ENCODE measurements at regions not wholly inside any gene's neighbourhood (a gene's known extent, or its start where the extent isn't known, plus 50 kb on each side); places are given as distances from the start of the nearest gene placed in this dataset.

DNA sequence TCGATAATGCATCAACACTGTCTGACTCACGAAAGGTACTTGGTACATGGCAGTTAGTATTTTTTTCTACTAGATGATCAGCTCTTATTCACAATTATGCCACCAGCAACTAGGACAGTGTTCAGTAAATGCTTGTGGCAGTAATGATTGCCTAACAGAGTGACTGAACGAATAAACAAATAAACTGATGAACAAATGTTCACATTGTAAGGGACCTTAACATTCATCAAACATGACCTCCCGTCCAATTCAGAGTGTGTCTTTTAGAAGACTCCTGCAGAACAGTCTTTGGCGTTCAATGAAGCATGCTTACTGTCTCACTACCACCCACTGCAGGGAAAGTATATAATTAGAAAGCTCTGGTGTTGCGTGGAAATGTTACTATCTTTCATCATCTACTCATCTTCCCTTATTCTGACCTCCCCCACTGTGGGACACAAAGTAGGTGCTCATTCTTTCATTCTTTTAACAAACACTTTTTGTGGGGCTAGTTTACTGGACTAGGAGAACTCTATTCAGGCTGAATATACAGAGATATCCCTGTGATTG, 319.3 kb downstream of the RAB28 start:
- DNase-seq = no peak
- Histone ChIP-seq H3K4me3 (ENCODE audit: low read length) (no peak overlapping the region), H3K36me3 (ENCODE audit: insufficient read depth, low read length) (no peaks in the 10 kb centered on the region), H3K4me1 (ENCODE audit: insufficient read depth, low read length) (no peaks in the 10 kb centered on the region), H3K9me3 (ENCODE audit: low read length) (no peaks in the 10 kb centered on the region), H3K27ac (ENCODE audit: low read depth, low read length) (no peak overlapping the region), H3K27me3 (ENCODE audit: insufficient read depth, low read length, poor library complexity, severe bottlenecking) (no peaks in the 10 kb centered on the region)
- Mint-ChIP-seq H3K4me3 (no peak overlapping the region), H3K4me1 (no peaks in the 10 kb centered on the region), H3K27ac (no peak overlapping the region), H3K9me3 (peaks cover 0 to 4% (median 0%) of the 10 kb centered on the region in 5 donors), H3K27me3 (peaks cover 0 to 2% of the 10 kb centered on the region in 2 donors), H3K36me3 (peaks cover 0 to 6% (median 1%) of the 10 kb centered on the region in 3 donors)
- POLR2A ChIA-PET = no interaction called here
- CTCF ChIA-PET = no interaction called here

DNA sequence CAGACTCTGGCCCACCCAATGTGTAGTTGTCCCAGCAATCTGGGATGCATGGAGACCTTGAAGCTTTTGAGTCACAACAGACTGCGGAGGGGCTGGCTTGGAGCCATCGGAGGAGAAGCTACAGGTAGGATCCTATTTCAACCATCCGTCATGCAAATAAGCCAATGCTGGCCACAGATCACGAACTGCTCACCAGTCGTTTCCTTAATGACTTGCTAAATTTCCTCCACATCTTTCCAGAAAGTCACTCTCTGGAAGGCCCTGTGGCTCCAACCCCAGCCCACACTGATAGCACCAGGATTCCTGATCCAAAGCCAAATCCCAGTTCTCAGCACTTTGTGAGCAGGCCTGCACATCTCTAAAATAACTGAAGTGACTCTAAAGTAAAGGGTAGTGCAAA, 321.3 kb downstream of the RAB28 start:
- Histone ChIP-seq H3K27ac (ENCODE audit: low read depth, low read length) (no peak overlapping the region), H3K4me1 (ENCODE audit: insufficient read depth, low read length) (no peaks in the 10 kb centered on the region), H3K36me3 (ENCODE audit: insufficient read depth, low read length) (no peaks in the 10 kb centered on the region), H3K27me3 (ENCODE audit: insufficient read depth, low read length, poor library complexity, severe bottlenecking) (no peaks in the 10 kb centered on the region), H3K4me3 (ENCODE audit: low read length) (no peak overlapping the region), H3K9me3 (ENCODE audit: low read length) (no peaks in the 10 kb centered on the region)
- peaks cover 0 to 9% (median 0%) of the 10 kb centered on the region in 5 donors for H3K9me3 Mint-ChIP-seq
- ChIA-PET CTCF (no interaction called here), POLR2A (no interaction called here)
- DNase-seq = no peak
- H3K4me1 Mint-ChIP-seq = no peaks in the 10 kb centered on the region
- peaks cover 0 to 2% of the 10 kb centered on the region in 2 donors for H3K27me3 Mint-ChIP-seq
- H3K27ac Mint-ChIP-seq = no peak overlapping the region
- H3K4me3 Mint-ChIP-seq = no peak overlapping the region
- H3K36me3 Mint-ChIP-seq = peaks cover 0 to 13% (median 1%) of the 10 kb centered on the region in 3 donors

DNA sequence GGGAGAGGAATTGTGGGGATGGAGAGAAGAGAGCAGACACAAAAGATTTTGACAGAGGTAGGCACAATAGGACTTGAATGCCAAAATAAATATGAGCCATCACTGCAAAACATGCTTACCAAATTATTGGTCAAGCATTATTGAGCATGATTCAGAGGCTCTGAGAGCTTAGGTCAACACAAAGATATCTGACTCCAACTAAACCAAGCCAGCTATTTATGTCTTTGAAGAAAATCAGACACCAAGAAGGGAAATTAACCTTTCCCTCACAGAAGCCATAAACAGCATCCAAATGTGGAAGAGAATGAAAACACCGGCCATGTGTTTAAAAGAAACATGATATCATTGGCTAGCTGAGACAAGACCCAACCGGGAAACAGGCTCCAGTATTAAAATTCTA, 323.2 kb downstream of the RAB28 start:
- Histone ChIP-seq H3K4me3 (ENCODE audit: low read length) (no peak overlapping the region), H3K36me3 (ENCODE audit: insufficient read depth, low read length) (no peaks in the 10 kb centered on the region), H3K9me3 (ENCODE audit: low read length) (no peaks in the 10 kb centered on the region), H3K4me1 (ENCODE audit: insufficient read depth, low read length) (no peaks in the 10 kb centered on the region), H3K27ac (ENCODE audit: low read depth, low read length) (no peak overlapping the region), H3K27me3 (ENCODE audit: insufficient read depth, low read length, poor library complexity, severe bottlenecking) (no peaks in the 10 kb centered on the region)
- Mint-ChIP-seq H3K4me1 (no peaks in the 10 kb centered on the region), H3K4me3 (no peak overlapping the region), H3K9me3 (peaks cover 0 to 11% (median 0%) of the 10 kb centered on the region in 5 donors), H3K27ac (no peak overlapping the region), H3K36me3 (peaks cover 0 to 7% (median 1%) of the 10 kb centered on the region in 3 donors), H3K27me3 (peaks cover 0 to 2% of the 10 kb centered on the region in 2 donors)
- ChIA-PET CTCF (no interaction called here), POLR2A (no interaction called here)
- no peak for DNase-seq

DNA sequence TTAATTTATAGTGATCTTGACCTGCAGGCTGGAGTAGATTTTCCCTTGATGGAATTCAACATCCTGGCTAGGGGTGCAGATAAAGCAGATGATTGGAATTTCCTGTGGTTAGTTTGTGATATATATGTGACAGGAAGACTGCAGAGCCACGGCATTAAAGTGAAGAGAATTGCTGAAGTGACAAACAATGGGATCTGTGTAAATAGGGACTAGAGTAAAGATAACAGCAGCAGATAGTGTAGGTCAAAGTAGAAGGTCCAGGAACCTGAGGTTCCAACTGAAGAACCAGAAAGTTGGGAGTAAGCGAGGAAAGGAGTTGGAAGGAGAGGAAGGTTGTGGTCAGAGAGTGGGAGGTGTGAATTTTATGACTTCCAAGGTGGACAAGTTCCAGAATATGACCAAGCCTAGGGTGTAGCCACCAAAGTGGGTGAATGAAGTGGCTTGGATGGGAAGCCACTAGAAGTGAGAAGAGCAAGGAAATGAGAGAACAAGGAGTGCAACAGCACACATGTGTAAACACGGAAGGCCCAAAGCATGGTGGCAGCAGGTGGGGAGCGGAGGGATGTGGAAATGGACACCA, 325.0 kb downstream of the RAB28 start:
- Histone ChIP-seq H3K4me3 (ENCODE audit: low read length) (no peak overlapping the region), H3K4me1 (ENCODE audit: insufficient read depth, low read length) (no peaks in the 10 kb centered on the region), H3K27ac (ENCODE audit: low read depth, low read length) (no peak overlapping the region), H3K9me3 (ENCODE audit: low read length) (no peaks in the 10 kb centered on the region), H3K27me3 (ENCODE audit: insufficient read depth, low read length, poor library complexity, severe bottlenecking) (no peaks in the 10 kb centered on the region), H3K36me3 (ENCODE audit: insufficient read depth, low read length) (no peaks in the 10 kb centered on the region)
- ChIA-PET CTCF (no interaction called here), POLR2A (no interaction called here)
- Mint-ChIP-seq H3K4me3 (no peak overlapping the region), H3K9me3 (peaks cover 0 to 11% (median 4%) of the 10 kb centered on the region in 5 donors), H3K27me3 (peaks cover 0 to 2% of the 10 kb centered on the region in 2 donors), H3K27ac (no peak overlapping the region), H3K4me1 (no peaks in the 10 kb centered on the region), H3K36me3 (peaks cover 0 to 7% (median 1%) of the 10 kb centered on the region in 3 donors)
- no peak for DNase-seq

DNA sequence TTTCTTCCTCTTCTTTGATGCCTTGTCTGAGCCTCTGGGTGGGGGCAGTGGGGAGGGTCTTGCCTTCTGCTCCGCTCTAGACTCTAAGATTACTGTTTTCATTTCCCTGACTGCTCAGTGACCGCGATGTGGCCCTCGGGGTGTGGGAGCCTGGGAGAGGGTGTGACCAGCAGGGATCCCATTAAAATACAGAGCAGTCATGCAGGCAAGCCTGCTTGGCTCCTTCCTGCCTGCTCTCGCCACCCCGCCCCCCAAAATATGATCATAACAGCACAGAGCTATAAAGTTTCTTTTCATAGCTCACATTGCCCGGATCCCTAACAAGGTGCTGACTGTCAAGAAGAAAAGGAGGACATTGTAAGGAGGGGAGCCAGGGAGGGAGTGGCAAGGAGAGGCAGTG, 332.9 kb downstream of the RAB28 start:
- DNase-seq = no peak
- no peak overlapping the region for H3K4me3 Mint-ChIP-seq
- no peaks in the 10 kb centered on the region for H3K27me3 ChIP-seq (ENCODE audit: insufficient read depth, low read length, poor library complexity, severe bottlenecking)
- no peaks in the 10 kb centered on the region for H3K9me3 ChIP-seq (ENCODE audit: low read length)
- ChIA-PET CTCF (no interaction called here), POLR2A (no interaction called here)
- no peak overlapping the region for H3K27ac ChIP-seq (ENCODE audit: low read depth, low read length)
- peaks cover 0 to 3% of the 10 kb centered on the region in 2 donors for H3K27me3 Mint-ChIP-seq
- no peaks in the 10 kb centered on the region for H3K36me3 ChIP-seq (ENCODE audit: insufficient read depth, low read length)
- no peaks in the 10 kb centered on the region for H3K4me1 ChIP-seq (ENCODE audit: insufficient read depth, low read length)
- peaks cover 0 to 10% (median 4%) of the 10 kb centered on the region in 5 donors for H3K9me3 Mint-ChIP-seq
- H3K4me3 ChIP-seq (ENCODE audit: low read length) = no peak overlapping the region
- H3K4me1 Mint-ChIP-seq = no peaks in the 10 kb centered on the region
- H3K36me3 Mint-ChIP-seq = peaks cover 0 to 2% (median 0%) of the 10 kb centered on the region in 3 donors
- H3K27ac Mint-ChIP-seq = no peak overlapping the region

DNA sequence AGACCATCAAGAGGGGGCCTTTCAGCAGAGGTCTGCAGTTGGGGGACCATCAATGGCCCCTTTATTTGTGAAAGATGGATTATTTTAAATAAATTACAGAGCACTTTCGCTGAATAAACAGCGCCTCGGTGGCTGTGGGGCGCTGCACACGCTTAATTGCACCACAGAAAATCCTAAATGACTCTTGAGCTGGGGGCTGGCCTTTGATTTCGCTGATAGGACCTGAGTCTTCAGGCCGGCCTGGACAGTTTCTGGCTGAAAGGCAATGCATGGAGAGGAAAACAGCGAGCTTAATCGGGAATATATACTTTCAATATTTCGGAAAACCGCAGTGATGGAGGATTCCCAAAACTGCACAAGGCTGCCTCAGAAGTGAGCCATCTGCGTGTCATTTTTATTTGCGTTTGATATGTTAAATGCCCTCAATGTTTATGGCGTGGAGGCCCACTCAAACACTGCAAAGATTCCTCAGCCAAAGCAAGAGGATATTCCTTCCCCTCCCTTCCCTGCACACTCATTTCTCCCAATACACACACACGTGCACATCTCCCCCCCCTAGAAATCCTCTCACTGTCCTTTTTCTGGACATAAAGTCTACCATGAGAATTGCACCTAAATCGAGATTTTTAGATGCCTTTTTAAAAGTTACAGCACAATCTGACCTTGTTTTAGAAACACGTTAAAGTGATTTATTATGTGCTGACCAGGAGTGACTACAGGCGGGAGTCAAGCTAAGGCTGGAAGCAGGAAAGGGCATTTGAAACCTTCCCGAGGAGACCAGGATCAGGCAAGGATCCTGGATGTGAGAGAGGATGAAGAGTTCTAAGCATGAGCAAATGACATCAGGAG, 340.7 kb downstream of the RAB28 start:
- Mint-ChIP-seq H3K27me3 (no peaks in the 10 kb centered on the region), H3K4me1 (no peaks in the 10 kb centered on the region), H3K9me3 (peaks cover 0 to 7% (median 0%) of the 10 kb centered on the region in 5 donors), H3K4me3 (no peak overlapping the region), H3K36me3 (peaks cover 0 to 14% (median 0%) of the 10 kb centered on the region in 3 donors), H3K27ac (no peak overlapping the region)
- ChIA-PET POLR2A (no interaction called here), CTCF (no interaction called here)
- Histone ChIP-seq H3K27ac (ENCODE audit: low read depth, low read length) (no peak overlapping the region), H3K4me1 (ENCODE audit: insufficient read depth, low read length) (no peaks in the 10 kb centered on the region), H3K27me3 (ENCODE audit: insufficient read depth, low read length, poor library complexity, severe bottlenecking) (no peaks in the 10 kb centered on the region), H3K4me3 (ENCODE audit: low read length) (no peak overlapping the region), H3K9me3 (ENCODE audit: low read length) (no peaks in the 10 kb centered on the region), H3K36me3 (ENCODE audit: insufficient read depth, low read length) (no peaks in the 10 kb centered on the region)
- no peak for DNase-seq

DNA sequence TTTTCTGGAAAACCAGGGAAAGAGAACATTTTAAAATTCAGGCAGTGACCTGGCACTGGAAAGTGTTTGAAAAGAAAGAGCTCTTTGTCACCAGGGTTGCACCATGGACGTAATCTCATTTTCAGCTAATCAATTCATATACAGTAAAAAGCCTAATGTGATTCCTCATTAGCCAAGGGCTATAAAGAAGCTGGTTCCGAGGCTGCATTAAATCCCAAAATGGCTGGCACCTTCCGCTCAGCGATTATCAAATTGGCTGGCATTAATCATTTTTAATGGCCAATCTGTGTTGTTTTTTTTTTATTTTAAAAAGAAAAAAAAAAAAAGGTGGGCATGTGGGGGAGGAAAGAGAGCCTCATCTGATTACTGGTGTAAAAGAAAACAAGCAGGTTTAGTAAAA, 341.4 kb downstream of the RAB28 start:
- H3K36me3 Mint-ChIP-seq = peaks cover 0 to 14% (median 0%) of the 10 kb centered on the region in 3 donors
- no peaks in the 10 kb centered on the region for H3K27me3 Mint-ChIP-seq
- no peak overlapping the region for H3K27ac Mint-ChIP-seq
- peaks cover 0 to 7% (median 0%) of the 10 kb centered on the region in 5 donors for H3K9me3 Mint-ChIP-seq
- ChIA-PET POLR2A (no interaction called here), CTCF (no interaction called here)
- no peak overlapping the region for H3K4me3 Mint-ChIP-seq
- H3K4me1 Mint-ChIP-seq = no peaks in the 10 kb centered on the region
- H3K27me3 ChIP-seq (ENCODE audit: insufficient read depth, low read length, poor library complexity, severe bottlenecking) = no peaks in the 10 kb centered on the region
- H3K9me3 ChIP-seq (ENCODE audit: low read length) = no peaks in the 10 kb centered on the region
- H3K36me3 ChIP-seq (ENCODE audit: insufficient read depth, low read length) = no peaks in the 10 kb centered on the region
- no peak overlapping the region for H3K4me3 ChIP-seq (ENCODE audit: low read length)
- no peak overlapping the region for H3K27ac ChIP-seq (ENCODE audit: low read depth, low read length)
- no peak for DNase-seq
- no peaks in the 10 kb centered on the region for H3K4me1 ChIP-seq (ENCODE audit: insufficient read depth, low read length)

DNA sequence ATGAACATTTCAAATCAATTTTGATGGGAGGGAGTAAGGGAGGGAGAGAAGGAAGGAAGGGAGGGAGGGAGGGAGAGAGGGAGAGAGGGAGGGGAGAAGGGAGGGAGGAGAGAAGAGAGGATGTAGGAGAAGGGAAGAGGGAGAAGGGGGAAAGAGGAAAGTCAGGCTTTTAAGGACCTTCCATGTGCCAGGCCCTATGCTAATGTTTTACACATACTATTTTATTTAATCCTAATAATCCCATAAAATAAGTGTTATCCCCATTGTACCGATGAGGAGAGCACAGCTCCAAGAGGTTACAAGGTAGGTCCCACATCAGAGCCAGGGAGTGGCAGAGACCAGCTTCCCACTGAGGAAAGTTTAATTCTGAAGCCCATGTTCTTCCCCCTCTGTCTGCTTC, 341.9 kb downstream of the RAB28 start:
- H3K4me3 ChIP-seq (ENCODE audit: low read length) = no peak overlapping the region
- no peaks in the 10 kb centered on the region for H3K27me3 Mint-ChIP-seq
- no peak overlapping the region for H3K27ac ChIP-seq (ENCODE audit: low read depth, low read length)
- CTCF ChIA-PET = no interaction called here
- no peaks in the 10 kb centered on the region for H3K4me1 Mint-ChIP-seq
- no peaks in the 10 kb centered on the region for H3K27me3 ChIP-seq (ENCODE audit: insufficient read depth, low read length, poor library complexity, severe bottlenecking)
- peaks cover 0 to 7% (median 0%) of the 10 kb centered on the region in 5 donors for H3K9me3 Mint-ChIP-seq
- DNase-seq = no peak
- no peaks in the 10 kb centered on the region for H3K36me3 ChIP-seq (ENCODE audit: insufficient read depth, low read length)
- peaks cover 0 to 14% (median 0%) of the 10 kb centered on the region in 3 donors for H3K36me3 Mint-ChIP-seq
- no peaks in the 10 kb centered on the region for H3K4me1 ChIP-seq (ENCODE audit: insufficient read depth, low read length)
- H3K4me3 Mint-ChIP-seq = no peak overlapping the region
- no peaks in the 10 kb centered on the region for H3K9me3 ChIP-seq (ENCODE audit: low read length)
- POLR2A ChIA-PET = no interaction called here
- H3K27ac Mint-ChIP-seq = no peak overlapping the region
